Upper lobe of left lung (tissue), 4 donors: ENCODE measurements at regions not wholly inside any gene's neighbourhood (a gene's known extent, or its start where the extent isn't known, plus 50 kb on each side); places are given as distances from the start of the nearest gene placed in this dataset.

Source experiments
- POLR2A ChIP-seq, 4 donors: fragments of 450-650 bp; IDR thresholded peaks; one replicate each; pipeline ENCODE4 v1.5.1; 2016 to 2017; ENCODE audit warnings: antibody characterized with exemption in 4 of 4, mild to moderate bottlenecking in 2 of 4
- TF ChIP-seq, protein P1 (sequence below), 6 experiments: fragments of 450-650 bp in 4 of 6; fragments of 200-600 bp in 2 of 6; sonication (generic) in 2 of 6; IDR thresholded peaks; one replicate each; pipeline ENCODE4 v1.5.1; 2016 to 2019; ENCODE audit warnings: antibody characterized with exemption in 6 of 6

DNA sequence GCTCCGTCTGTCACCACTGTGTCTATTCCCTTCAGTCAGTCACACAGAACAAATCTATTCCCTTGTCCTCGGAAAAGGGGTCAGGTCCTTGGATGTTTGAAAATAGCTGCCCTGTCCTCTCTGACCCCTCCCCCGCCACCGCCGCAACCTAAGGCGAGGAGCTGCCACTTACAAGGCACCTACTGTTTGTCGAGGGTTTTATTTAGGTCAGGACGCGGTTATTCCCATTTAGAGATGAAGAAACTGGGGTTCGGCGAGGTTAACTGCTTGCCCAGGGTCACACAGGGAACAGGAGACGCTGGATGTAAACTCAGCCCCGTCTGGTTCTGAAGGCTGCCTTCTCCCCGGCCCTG, 1468.1 kb downstream of the BRD1 start:
- TF ChIP-seq, protein P1, sequence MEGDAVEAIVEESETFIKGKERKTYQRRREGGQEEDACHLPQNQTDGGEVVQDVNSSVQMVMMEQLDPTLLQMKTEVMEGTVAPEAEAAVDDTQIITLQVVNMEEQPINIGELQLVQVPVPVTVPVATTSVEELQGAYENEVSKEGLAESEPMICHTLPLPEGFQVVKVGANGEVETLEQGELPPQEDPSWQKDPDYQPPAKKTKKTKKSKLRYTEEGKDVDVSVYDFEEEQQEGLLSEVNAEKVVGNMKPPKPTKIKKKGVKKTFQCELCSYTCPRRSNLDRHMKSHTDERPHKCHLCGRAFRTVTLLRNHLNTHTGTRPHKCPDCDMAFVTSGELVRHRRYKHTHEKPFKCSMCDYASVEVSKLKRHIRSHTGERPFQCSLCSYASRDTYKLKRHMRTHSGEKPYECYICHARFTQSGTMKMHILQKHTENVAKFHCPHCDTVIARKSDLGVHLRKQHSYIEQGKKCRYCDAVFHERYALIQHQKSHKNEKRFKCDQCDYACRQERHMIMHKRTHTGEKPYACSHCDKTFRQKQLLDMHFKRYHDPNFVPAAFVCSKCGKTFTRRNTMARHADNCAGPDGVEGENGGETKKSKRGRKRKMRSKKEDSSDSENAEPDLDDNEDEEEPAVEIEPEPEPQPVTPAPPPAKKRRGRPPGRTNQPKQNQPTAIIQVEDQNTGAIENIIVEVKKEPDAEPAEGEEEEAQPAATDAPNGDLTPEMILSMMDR (IDR thresholded peaks at IDR 0.05), result no peak
- TF ChIP-seq POLR2A (IDR thresholded peaks at IDR 0.05), result no peak
